GM23338 (cell line): ENCODE measurements at regions not wholly inside any gene's neighbourhood (a gene's known extent, or its start where the extent isn't known, plus 50 kb on each side); places are given as distances from the start of the nearest gene placed in this dataset.

Experiments
- CTCF ChIP-seq, 2 experiments: fragments of 200-600 bp in 1 of 2; sonication (generic) in 1 of 2; conservative IDR thresholded peaks; 2 replicates each; pipeline versions ENCODE4 v1.5.1 to v1.6.1; 2016 to 2017; ENCODE audit warnings: antibody characterized with exemption in 2 of 2, low read depth in 2 of 2, mild to moderate bottlenecking in 2 of 2, moderate library complexity in 1 of 2
- EZH2 ChIP-seq: fragments of 200-600 bp; sonication (generic); IDR thresholded peaks from one replicate; pipeline ENCODE4 v1.8.0; 2017; ENCODE audit warnings: antibody characterized with exemption, mild to moderate bottlenecking, low read depth; ENCODE audit not compliant: unreplicated experiment
- POLR2AphosphoS5 ChIP-seq: IDR thresholded peaks from 2 replicates; pipeline ENCODE4 v1.6.1; 2016; ENCODE audit warnings: antibody characterized with exemption, low read depth
- REST ChIP-seq: IDR thresholded peaks from one replicate; pipeline ENCODE4 v1.6.1; 2018; ENCODE audit warnings: antibody characterized with exemption; ENCODE audit not compliant: unreplicated experiment

GRCh38 chr15:94066046-94066445 is 165.3 kb upstream of the MCTP2 start:
- no peak for TF ChIP-seq POLR2AphosphoS5
- no peak for TF ChIP-seq CTCF (conservative IDR thresholded peaks at IDR 0.05; ENCODE audit: low read depth in 2 of 2)
- no peak for TF ChIP-seq EZH2
- TF ChIP-seq REST: no peak
